ENCODE measurements at regions not wholly inside any gene's neighbourhood (a gene's known extent, or its start where the extent isn't known, plus 50 kb on each side); places are given as distances from the start of the nearest gene placed in this dataset.

DNA sequence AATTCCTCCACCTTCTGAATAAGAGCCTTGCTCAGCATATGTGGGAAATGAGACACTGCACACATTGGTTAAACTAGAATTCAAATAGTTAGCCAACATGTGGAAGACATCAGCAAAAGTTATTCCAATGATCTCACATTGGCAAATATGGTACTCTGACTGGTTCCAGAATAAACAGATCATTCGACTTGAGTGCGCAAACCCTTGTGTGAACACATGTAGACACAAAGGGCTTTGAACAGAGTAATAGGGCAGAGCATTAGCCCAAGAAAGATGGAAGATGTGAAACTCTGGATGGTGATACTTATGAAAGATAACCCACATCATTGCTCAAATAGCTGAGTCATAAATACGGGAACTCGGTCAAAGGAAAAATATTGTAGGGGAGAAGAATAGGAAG is 1133.4 kb upstream of the SEL1L start:
- H3K4me3 ChIP-seq (replicated peaks; ENCODE audit: insufficient read depth, low read length): no peak overlapping the region
- DNase-seq (ENCODE audit: low read depth in 1 of 2, low spot score in 1 of 2): no peak
- no peaks in the 10 kb centered on the region for H3K27me3 ChIP-seq (ENCODE audit: insufficient read depth, poor library complexity, severe bottlenecking)
- TF ChIP-seq SPI1 (IDR thresholded peaks at IDR 0.05; ENCODE audit: borderline replicate concordance, low read depth) (no peak), POLR2AphosphoS5 (IDR thresholded peaks at IDR 0.05; ENCODE audit: low read depth) (no peak), GABPA (IDR thresholded peaks at IDR 0.05; ENCODE audit: low read depth) (no peak), CTCF (IDR thresholded peaks at IDR 0.05; ENCODE audit: insufficient read depth, low read length) (no peak)
- TF ChIP-seq, protein P1, sequence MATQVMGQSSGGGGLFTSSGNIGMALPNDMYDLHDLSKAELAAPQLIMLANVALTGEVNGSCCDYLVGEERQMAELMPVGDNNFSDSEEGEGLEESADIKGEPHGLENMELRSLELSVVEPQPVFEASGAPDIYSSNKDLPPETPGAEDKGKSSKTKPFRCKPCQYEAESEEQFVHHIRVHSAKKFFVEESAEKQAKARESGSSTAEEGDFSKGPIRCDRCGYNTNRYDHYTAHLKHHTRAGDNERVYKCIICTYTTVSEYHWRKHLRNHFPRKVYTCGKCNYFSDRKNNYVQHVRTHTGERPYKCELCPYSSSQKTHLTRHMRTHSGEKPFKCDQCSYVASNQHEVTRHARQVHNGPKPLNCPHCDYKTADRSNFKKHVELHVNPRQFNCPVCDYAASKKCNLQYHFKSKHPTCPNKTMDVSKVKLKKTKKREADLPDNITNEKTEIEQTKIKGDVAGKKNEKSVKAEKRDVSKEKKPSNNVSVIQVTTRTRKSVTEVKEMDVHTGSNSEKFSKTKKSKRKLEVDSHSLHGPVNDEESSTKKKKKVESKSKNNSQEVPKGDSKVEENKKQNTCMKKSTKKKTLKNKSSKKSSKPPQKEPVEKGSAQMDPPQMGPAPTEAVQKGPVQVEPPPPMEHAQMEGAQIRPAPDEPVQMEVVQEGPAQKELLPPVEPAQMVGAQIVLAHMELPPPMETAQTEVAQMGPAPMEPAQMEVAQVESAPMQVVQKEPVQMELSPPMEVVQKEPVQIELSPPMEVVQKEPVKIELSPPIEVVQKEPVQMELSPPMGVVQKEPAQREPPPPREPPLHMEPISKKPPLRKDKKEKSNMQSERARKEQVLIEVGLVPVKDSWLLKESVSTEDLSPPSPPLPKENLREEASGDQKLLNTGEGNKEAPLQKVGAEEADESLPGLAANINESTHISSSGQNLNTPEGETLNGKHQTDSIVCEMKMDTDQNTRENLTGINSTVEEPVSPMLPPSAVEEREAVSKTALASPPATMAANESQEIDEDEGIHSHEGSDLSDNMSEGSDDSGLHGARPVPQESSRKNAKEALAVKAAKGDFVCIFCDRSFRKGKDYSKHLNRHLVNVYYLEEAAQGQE (IDR thresholded peaks at IDR 0.05; ENCODE audit: insufficient replicate concordance, low read depth): no peak
- no peak overlapping the region for H3K27ac ChIP-seq (replicated peaks)

DNA sequence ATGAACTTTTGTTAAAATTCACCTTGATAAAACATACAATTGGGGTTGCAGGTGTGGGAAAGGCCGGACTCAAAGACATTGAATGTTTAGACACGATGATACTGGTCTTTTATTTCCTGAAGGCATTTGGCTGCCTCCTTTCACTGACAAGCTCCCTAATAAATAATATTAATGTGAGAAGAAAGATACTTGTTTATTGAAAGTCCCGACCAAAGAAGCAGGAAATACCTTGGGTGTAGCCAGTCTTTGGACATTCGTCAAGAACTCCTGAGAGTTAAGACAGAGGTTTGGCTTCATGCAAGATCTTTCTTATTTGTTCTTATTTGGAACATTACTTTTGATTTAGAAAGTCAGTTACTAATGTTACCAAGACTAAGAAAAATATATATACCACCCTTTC is 1133.8 kb upstream of the SEL1L start:
- TF ChIP-seq CTCF (IDR thresholded peaks at IDR 0.05; ENCODE audit: insufficient read depth, low read length) (no peak), SPI1 (IDR thresholded peaks at IDR 0.05; ENCODE audit: borderline replicate concordance, low read depth) (no peak), GABPA (IDR thresholded peaks at IDR 0.05; ENCODE audit: low read depth) (no peak), POLR2AphosphoS5 (IDR thresholded peaks at IDR 0.05; ENCODE audit: low read depth) (no peak)
- TF ChIP-seq, protein P1 (IDR thresholded peaks at IDR 0.05; ENCODE audit: insufficient replicate concordance, low read depth): no peak
- H3K27ac ChIP-seq (replicated peaks): no peak overlapping the region
- H3K27me3 ChIP-seq (ENCODE audit: insufficient read depth, poor library complexity, severe bottlenecking): no peaks in the 10 kb centered on the region
- H3K4me3 ChIP-seq (replicated peaks; ENCODE audit: insufficient read depth, low read length): no peak overlapping the region
- DNase-seq (ENCODE audit: low read depth in 1 of 2, low spot score in 1 of 2): no peak

- Histone ChIP-seq H3K27me3 (ENCODE audit: insufficient read depth, poor library complexity, severe bottlenecking) (no peaks in the 10 kb centered on the region), H3K4me3 (replicated peaks; ENCODE audit: insufficient read depth, low read length) (no peak overlapping the region), H3K27ac (replicated peaks) (no peak overlapping the region)
- peak in 1 of 2 experiments; percentile 51 for DNase-seq (ENCODE audit: low read depth in 1 of 2, low spot score in 1 of 2)
- TF ChIP-seq, protein P1 (IDR thresholded peaks at IDR 0.05; ENCODE audit: insufficient replicate concordance, low read depth): no peak
- no peak for TF ChIP-seq SPI1 (IDR thresholded peaks at IDR 0.05; ENCODE audit: borderline replicate concordance, low read depth)
- no peak for TF ChIP-seq GABPA (IDR thresholded peaks at IDR 0.05; ENCODE audit: low read depth)
- TF ChIP-seq CTCF (IDR thresholded peaks at IDR 0.05; ENCODE audit: insufficient read depth, low read length): no peak
- no peak for TF ChIP-seq POLR2AphosphoS5 (IDR thresholded peaks at IDR 0.05; ENCODE audit: low read depth)
Observed at GRCh38 chr14:82676403-82676802, 1142.8 kb upstream of the SEL1L start.
